HEK293 (cell line): ENCODE measurements at regions not wholly inside any gene's neighbourhood (a gene's known extent, or its start where the extent isn't known, plus 50 kb on each side); places are given as distances from the start of the nearest gene placed in this dataset.

ENCODE experiments used
- CTCF ChIA-PET: fragments of 350-600 bp; formaldehyde crosslinking; extraction: SDS; loops from one replicate; lab custom pipeline; 2021; ENCODE audit warnings: antibody characterized with exemption; lab: Yijun Ruan, JAX
- POLR2A ChIA-PET: fragments of 300-600 bp; formaldehyde crosslinking; extraction: SDS; loops from one replicate; lab custom pipeline; 2020; ENCODE audit warnings: antibody characterized with exemption, inconsistent platforms; lab: Yijun Ruan, JAX
- H3K27ac ChIP-seq: fragments of 200-500 bp; sonication (Bioruptor generic); 2 replicates; pipeline ENCODE4 v1.5.1; 2014; ENCODE audit warnings: low read depth, low read length, control low read depth, inconsistent platforms; ENCODE audit errors: extremely low read depth
- H3K36me3 ChIP-seq, 2 experiments: fragments of 200-500 bp in 1 of 2; sonication (Bioruptor generic) in 1 of 2; 1 replicate in 1 of 2; 2 replicates in 1 of 2; pipeline ENCODE4 v1.5.1; 2014 to 2017; ENCODE audit warnings: inconsistent platforms in 2 of 2, low read length in 2 of 2; ENCODE audit not compliant: control insufficient read depth in 2 of 2, insufficient read depth in 1 of 2
- H3K4me1 ChIP-seq: fragments of 200-500 bp; sonication (Bioruptor generic); 2 replicates; pipeline ENCODE4 v1.5.1; 2014; ENCODE audit warnings: mild to moderate bottlenecking, low read length, inconsistent platforms; ENCODE audit not compliant: control insufficient read depth, insufficient read depth
- H3K4me3 ChIP-seq: 2 replicates; pipeline ENCODE4 v1.5.1; 2011; ENCODE audit warnings: low read depth, mild to moderate bottlenecking, control low read depth, low read length, moderate library complexity
- H3K9me3 ChIP-seq: fragments of 200-500 bp; sonication (Bioruptor generic); 2 replicates; pipeline ENCODE4 v1.5.1; 2014; ENCODE audit warnings: low read depth, low read length, inconsistent platforms; ENCODE audit not compliant: control insufficient read depth, insufficient read depth
- PATZ1 ChIP-seq: fragments of 450-650 bp; formaldehyde crosslinking; IDR thresholded peaks from 2 replicates; pipeline ENCODE4 v1.5.1; 2016; ENCODE audit warnings: missing biosample characterization, missing genetic modification characterization
- PRDM2 ChIP-seq: fragments of 450-650 bp; formaldehyde crosslinking; IDR thresholded peaks from 2 replicates; pipeline ENCODE4 v1.5.1; 2016; ENCODE audit warnings: missing biosample characterization, missing genetic modification characterization, borderline replicate concordance
- YY1 ChIP-seq: fragments of 450-650 bp; formaldehyde crosslinking; IDR thresholded peaks from 2 replicates; pipeline ENCODE4 v1.5.1; 2018; ENCODE audit warnings: missing biosample characterization, missing genetic modification characterization
- ZBTB10 ChIP-seq: fragments of 450-650 bp; formaldehyde crosslinking; IDR thresholded peaks from 2 replicates; pipeline ENCODE4 v1.5.1; 2016; ENCODE audit warnings: missing biosample characterization, missing genetic modification characterization
- ZBTB44 ChIP-seq: fragments of 450-650 bp; IDR thresholded peaks from 2 replicates; pipeline ENCODE4 v1.5.1; 2018; ENCODE audit warnings: missing biosample characterization, mild to moderate bottlenecking, missing genetic modification characterization
- ZNF132 ChIP-seq: fragments of 450-650 bp; formaldehyde crosslinking; IDR thresholded peaks from 2 replicates; pipeline ENCODE4 v1.5.1; 2017; ENCODE audit warnings: missing biosample characterization, missing genetic modification characterization, borderline replicate concordance
- ZNF366 ChIP-seq: fragments of 450-650 bp; formaldehyde crosslinking; conservative IDR thresholded peaks from 2 replicates; pipeline ENCODE4 v1.5.1; 2016; ENCODE audit warnings: missing biosample characterization, missing genetic modification characterization
- ZNF404 ChIP-seq: fragments of 450-650 bp; formaldehyde crosslinking; IDR thresholded peaks from 2 replicates; pipeline ENCODE4 v1.5.1; 2017; ENCODE audit warnings: missing biosample characterization, missing genetic modification characterization
- ZNF580 ChIP-seq: fragments of 450-650 bp; formaldehyde crosslinking; IDR thresholded peaks from 2 replicates; pipeline ENCODE4 v1.5.1; 2016; ENCODE audit warnings: missing biosample characterization, missing genetic modification characterization
- ZNF621 ChIP-seq: fragments of 450-650 bp; formaldehyde crosslinking; IDR thresholded peaks from 2 replicates; pipeline ENCODE4 v1.5.1; 2017; ENCODE audit warnings: missing biosample characterization, missing genetic modification characterization
- ZNF654 ChIP-seq: fragments of 450-650 bp; formaldehyde crosslinking; IDR thresholded peaks from 2 replicates; pipeline ENCODE4 v1.5.1; 2016; ENCODE audit warnings: low read depth, missing biosample characterization, missing genetic modification characterization
- ZNF658 ChIP-seq: fragments of 450-650 bp; formaldehyde crosslinking; IDR thresholded peaks from 2 replicates; pipeline ENCODE4; 2016; ENCODE audit warnings: missing biosample characterization, missing genetic modification characterization
- ZNF830 ChIP-seq: fragments of 450-650 bp; IDR thresholded peaks from 2 replicates; pipeline ENCODE4 v1.5.0; 2018; ENCODE audit warnings: missing biosample characterization, missing genetic modification characterization, low read depth, mild to moderate bottlenecking, moderate library complexity
- ZSCAN4 ChIP-seq: fragments of 450-650 bp; formaldehyde crosslinking; IDR thresholded peaks from 2 replicates; pipeline ENCODE4 v1.5.1; 2017; ENCODE audit warnings: missing biosample characterization, missing genetic modification characterization

- TF ChIP-seq ZBTB10 (tag by site-specific recombination) = no peak
- no peak for TF ChIP-seq ZBTB44 (tag by site-specific recombination)
These were observed 144.0 kb upstream of the SLC35B3 start (continued) for GRCh38 chr6:8579372-8579771.

- Histone ChIP-seq H3K9me3 (no peaks in the 10 kb centered on the region), H3K4me1 (no peaks in the 10 kb centered on the region), H3K4me3 (no peak overlapping the region), H3K27ac (no peak overlapping the region), H3K36me3 (no peaks in the 10 kb centered on the region)
- POLR2A ChIA-PET = no interaction called here
- TF ChIP-seq YY1 (tag by site-specific recombination) (no peak), ZNF654 (no peak), ZNF621 (no peak), ZSCAN4 (tag by site-specific recombination) (no peak), ZNF658 (tag by site-specific recombination) (no peak), ZNF132 (tag by site-specific recombination) (no peak)
- TF ChIP-seq, all 188 proteins: peak for 0
- CTCF ChIA-PET = interaction anchor here (0.7 to 0.8 kb wide), 2 partner anchors 405 to 1839 kb away, joined by 3 read pairs; no protein-coding TSS in a partner anchor
These were observed 142.7 kb upstream of the SLC35B3 start for GRCh38 chr6:8578006-8578405.

- ChIA-PET POLR2A (no interaction called here), CTCF (no interaction called here)
- Histone ChIP-seq H3K36me3 (no peaks in the 10 kb centered on the region), H3K4me3 (no peak overlapping the region), H3K27ac (no peak overlapping the region), H3K9me3 (no peaks in the 10 kb centered on the region), H3K4me1 (no peaks in the 10 kb centered on the region)
- TF ChIP-seq ZNF366 (tag by site-specific recombination) (peak; percentile 50), ZNF580 (tag by site-specific recombination) (no peak), ZNF404 (no peak)
These were observed 139.6 kb upstream of the SLC35B3 start for GRCh38 chr6:8574749-8575468.

- CTCF ChIA-PET = no interaction called here
- TF ChIP-seq PRDM2 (no peak), ZNF830 (tag by site-specific recombination) (no peak), PATZ1 (tag by site-specific recombination) (no peak)
These were observed 139.0 kb upstream of the SLC35B3 start for GRCh38 chr6:8574311-8574710.

More at GRCh38 chr6:8574311-8574710, 139.0 kb upstream of the SLC35B3 start:
- Histone ChIP-seq H3K4me1 (no peaks in the 10 kb centered on the region), H3K36me3 (no peaks in the 10 kb centered on the region), H3K4me3 (no peak overlapping the region), H3K27ac (no peak overlapping the region), H3K9me3 (no peaks in the 10 kb centered on the region)
- POLR2A ChIA-PET = no interaction called here
